Mammary epithelial cell (primary cell): ENCODE measurements at regions not wholly inside any gene's neighbourhood (a gene's known extent, or its start where the extent isn't known, plus 50 kb on each side); places are given as distances from the start of the nearest gene placed in this dataset.

Experiments
- CTCF ChIP-seq, 2 donors: IDR thresholded peaks in 1 of 2; conservative IDR thresholded peaks in 1 of 2; 2 replicates each; pipeline ENCODE4 v1.5.1; 2011 to 2012; ENCODE audit warnings: inconsistent platforms in 2 of 2, low read length in 2 of 2, mild to moderate bottlenecking in 2 of 2, control low read depth in 1 of 2, low read depth in 1 of 2; ENCODE audit not compliant: insufficient read depth in 1 of 2; ENCODE audit errors: extremely low read depth in 1 of 2
- EZH2 ChIP-seq: IDR thresholded peaks from 2 replicates; pipeline ENCODE4 v1.6.1; 2012; ENCODE audit warnings: low read length, inconsistent platforms, borderline replicate concordance

GRCh38 chrX:80223982-80224579, 196.2 kb upstream of the TENT5D start:
- TF ChIP-seq CTCF (conservative IDR thresholded peaks at IDR 0.05 in 1 of 2, IDR thresholded peaks at IDR 0.05 in 1 of 2; ENCODE audit: extremely low read depth in 1 of 2, insufficient read depth in 1 of 2, low read depth in 1 of 2, low read length in 2 of 2), result peak; percentile 18 to 46
- TF ChIP-seq EZH2, result no peak
